Nephron progenitor cell (in vitro differentiated cells): ENCODE measurements at regions not wholly inside any gene's neighbourhood (a gene's known extent, or its start where the extent isn't known, plus 50 kb on each side); places are given as distances from the start of the nearest gene placed in this dataset.

Experiments used
- DNase-seq: peaks from one replicate; pipeline ENCODE4 v3.0.0; 2021
- H3K27ac Mint-ChIP-seq: 2 replicates; pipeline ENCODE4 v1.8.0; 2021; ENCODE audit warnings: mild to moderate bottlenecking, moderate library complexity, mixed read lengths
- H3K27me3 Mint-ChIP-seq: 2 replicates; pipeline ENCODE4 v1.8.0; 2021; ENCODE audit warnings: mild to moderate bottlenecking, low read depth, mixed read lengths; ENCODE audit not compliant: poor library complexity
- H3K36me3 Mint-ChIP-seq: 2 replicates; pipeline ENCODE4 v1.8.0; 2021; ENCODE audit warnings: low read depth, mixed read lengths
- H3K4me1 Mint-ChIP-seq: 2 replicates; pipeline ENCODE4 v1.8.0; 2021; ENCODE audit warnings: mixed read lengths
- H3K4me3 Mint-ChIP-seq: 2 replicates; pipeline ENCODE4 v1.8.0; 2021; ENCODE audit warnings: mild to moderate bottlenecking, moderate library complexity, mixed read lengths
- H3K9me3 Mint-ChIP-seq: 2 replicates; pipeline ENCODE4 v1.8.0; 2021; ENCODE audit warnings: mild to moderate bottlenecking, moderate library complexity, mixed read lengths
- TF ChIP-seq, protein P1 (sequence below): fragments of 200-600 bp; sonication (generic); IDR thresholded peaks from 2 replicates; pipeline ENCODE4 v1.5.0; 2021; ENCODE audit warnings: antibody characterized with exemption

DNA sequence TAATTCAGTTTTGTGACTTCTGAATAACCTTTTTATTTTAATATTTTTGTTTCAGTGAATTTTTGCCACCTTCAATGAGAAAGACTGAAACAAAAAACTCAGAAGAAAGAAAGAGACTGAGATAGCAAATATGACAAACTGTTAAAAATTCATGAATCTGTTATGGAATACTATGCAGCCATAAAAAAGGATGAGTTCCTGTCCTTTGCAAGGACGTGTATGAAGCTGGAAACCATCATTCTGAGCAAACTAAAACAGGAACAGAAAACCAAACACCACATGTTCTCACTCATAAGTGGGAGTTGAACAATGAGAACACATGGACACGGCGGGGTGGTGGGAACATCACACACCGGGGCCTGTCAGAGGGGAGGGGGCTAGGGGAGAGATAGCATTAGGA lies 193.4 kb upstream of the FGGY start:
- TF ChIP-seq, protein P1, sequence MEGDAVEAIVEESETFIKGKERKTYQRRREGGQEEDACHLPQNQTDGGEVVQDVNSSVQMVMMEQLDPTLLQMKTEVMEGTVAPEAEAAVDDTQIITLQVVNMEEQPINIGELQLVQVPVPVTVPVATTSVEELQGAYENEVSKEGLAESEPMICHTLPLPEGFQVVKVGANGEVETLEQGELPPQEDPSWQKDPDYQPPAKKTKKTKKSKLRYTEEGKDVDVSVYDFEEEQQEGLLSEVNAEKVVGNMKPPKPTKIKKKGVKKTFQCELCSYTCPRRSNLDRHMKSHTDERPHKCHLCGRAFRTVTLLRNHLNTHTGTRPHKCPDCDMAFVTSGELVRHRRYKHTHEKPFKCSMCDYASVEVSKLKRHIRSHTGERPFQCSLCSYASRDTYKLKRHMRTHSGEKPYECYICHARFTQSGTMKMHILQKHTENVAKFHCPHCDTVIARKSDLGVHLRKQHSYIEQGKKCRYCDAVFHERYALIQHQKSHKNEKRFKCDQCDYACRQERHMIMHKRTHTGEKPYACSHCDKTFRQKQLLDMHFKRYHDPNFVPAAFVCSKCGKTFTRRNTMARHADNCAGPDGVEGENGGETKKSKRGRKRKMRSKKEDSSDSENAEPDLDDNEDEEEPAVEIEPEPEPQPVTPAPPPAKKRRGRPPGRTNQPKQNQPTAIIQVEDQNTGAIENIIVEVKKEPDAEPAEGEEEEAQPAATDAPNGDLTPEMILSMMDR: no peak
- H3K9me3 Mint-ChIP-seq: peaks cover 7% of the 10 kb centered on the region
- H3K36me3 Mint-ChIP-seq: no peaks in the 10 kb centered on the region
- no peak overlapping the region for H3K4me3 Mint-ChIP-seq
- H3K4me1 Mint-ChIP-seq: peaks cover 24% of the 10 kb centered on the region
- no peaks in the 10 kb centered on the region for H3K27me3 Mint-ChIP-seq
- no peak for DNase-seq
- H3K27ac Mint-ChIP-seq: no peak overlapping the region

DNA sequence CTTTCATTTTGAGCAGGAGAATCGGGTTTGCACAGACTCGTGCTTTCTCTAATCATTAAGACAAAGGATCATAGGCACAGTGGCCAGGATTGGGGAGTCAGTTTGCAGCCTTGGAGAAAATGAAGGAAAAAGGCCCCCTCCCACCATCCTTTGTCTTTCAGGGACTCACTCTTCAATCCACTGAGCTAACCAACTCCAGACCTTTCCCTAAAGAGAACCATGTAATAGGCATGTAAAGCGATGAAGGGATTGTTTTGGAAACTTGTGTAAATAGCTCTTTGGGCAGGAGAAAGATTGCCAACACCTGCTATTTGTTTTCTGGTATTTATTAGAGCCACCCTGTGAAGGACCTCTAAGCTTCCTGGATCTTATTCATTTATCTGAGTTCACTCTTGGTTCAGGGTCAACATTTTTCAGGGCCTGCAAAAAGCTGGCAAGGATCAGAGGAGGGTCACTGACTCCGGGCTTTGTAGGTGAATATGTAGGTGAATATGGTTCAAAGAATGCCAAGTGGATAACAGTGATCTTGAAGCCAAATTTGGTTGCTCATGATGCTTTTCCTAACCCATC lies 192.6 kb upstream of the FGGY start:
- Mint-ChIP-seq H3K27me3 (no peaks in the 10 kb centered on the region), H3K36me3 (no peaks in the 10 kb centered on the region), H3K4me3 (no peak overlapping the region), H3K9me3 (peaks cover 7% of the 10 kb centered on the region), H3K27ac (no peak overlapping the region), H3K4me1 (peaks cover 16% of the 10 kb centered on the region)
- TF ChIP-seq, protein P1: no peak
- no peak for DNase-seq

DNA sequence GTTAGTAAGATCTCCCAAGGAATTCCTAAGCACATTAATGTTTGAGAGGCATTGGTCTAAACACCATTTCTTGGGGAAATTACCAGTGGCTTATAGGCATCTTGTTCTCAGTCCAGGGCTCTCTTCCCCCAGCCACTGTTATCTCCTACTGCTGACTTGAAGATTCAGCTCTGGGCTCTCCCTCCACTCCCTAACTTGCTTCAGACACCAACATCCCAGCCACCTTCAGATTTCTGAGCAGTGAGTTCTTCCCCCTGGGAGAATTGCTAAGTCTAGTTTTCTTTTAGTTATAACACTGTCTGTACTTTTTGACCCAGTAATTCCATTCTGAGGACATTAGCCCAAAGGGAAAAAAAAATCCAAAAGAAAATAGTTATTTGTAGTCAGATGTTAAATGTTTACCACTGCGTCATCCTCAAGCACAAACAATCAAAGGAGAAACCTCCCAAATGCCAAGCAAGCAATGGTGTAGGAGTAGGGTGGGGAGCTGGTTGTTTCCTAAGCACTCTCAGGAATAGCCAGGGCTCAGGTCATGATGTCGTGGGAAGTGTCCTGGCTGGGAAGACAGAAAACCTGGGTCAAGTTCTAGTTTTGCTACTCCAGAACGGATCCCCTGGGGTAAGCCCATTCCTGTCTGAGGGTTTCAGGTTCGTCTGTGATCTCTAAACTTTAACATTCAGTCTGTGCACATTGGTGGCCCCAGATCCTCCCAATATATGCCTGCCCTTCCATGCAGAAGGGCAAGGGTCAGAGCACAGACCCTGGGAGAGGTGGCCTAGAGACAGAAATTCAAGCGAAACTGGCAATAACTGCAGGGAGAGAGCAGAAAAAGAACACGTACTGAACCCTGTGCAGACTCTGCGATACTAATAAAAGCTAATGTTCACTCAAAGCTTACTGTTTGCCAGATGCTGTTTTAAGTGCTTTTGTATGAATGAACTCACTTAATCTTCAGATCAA lies 191.1 kb upstream of the FGGY start:
- H3K27ac Mint-ChIP-seq: peak overlapping the region; percentile 70
- no peak for DNase-seq
- H3K4me3 Mint-ChIP-seq: no peak overlapping the region
- H3K36me3 Mint-ChIP-seq: no peaks in the 10 kb centered on the region
- TF ChIP-seq, protein P1: no peak
- H3K9me3 Mint-ChIP-seq: peaks cover 7% of the 10 kb centered on the region
- peaks cover 15% of the 10 kb centered on the region for H3K4me1 Mint-ChIP-seq
- H3K27me3 Mint-ChIP-seq: no peaks in the 10 kb centered on the region

DNA sequence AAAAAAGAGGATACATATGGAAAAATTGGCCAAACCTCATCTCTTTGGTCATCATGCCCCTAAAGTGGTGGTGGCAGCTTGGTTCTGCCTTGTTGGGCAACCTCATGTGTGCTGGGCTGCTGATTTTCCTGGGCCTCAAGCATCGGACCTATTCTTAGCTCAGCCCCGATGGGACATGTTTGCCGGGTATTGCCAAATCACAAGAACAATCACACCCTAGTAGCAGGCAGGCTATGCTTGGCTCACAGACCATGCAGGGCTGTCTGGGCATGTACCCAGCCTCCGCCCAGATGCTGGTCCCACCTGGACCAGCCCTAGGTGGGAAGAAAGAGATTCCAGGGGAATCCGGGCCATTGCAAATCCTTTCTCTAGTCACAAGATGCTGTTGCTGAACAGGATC lies 189.4 kb upstream of the FGGY start:
- Mint-ChIP-seq H3K27ac (no peak overlapping the region), H3K27me3 (no peaks in the 10 kb centered on the region), H3K4me3 (no peak overlapping the region), H3K4me1 (peaks cover 15% of the 10 kb centered on the region), H3K9me3 (no peaks in the 10 kb centered on the region), H3K36me3 (no peaks in the 10 kb centered on the region)
- no peak for DNase-seq
- TF ChIP-seq, protein P1: no peak

DNA sequence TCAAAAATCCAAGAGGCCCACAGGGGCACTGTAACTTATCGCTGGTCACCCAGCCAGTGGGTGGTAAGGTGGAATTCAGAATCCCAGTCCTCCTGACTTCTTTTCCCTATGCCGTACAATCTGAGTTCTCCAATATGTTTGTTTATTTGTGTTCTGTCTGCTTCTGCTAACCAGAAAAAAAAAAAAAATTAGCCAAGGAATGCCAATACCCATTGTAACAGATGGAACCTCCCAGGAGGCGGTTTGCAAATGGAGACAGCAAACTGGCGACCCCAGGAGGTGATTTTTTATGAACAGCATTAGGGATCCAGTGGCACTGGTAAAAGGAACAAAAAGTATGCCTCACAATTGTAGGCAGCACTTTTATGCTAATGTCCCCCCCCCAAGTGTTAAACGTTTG lies 189.0 kb upstream of the FGGY start:
- no peaks in the 10 kb centered on the region for H3K27me3 Mint-ChIP-seq
- H3K36me3 Mint-ChIP-seq: no peaks in the 10 kb centered on the region
- H3K4me3 Mint-ChIP-seq: no peak overlapping the region
- peaks cover 15% of the 10 kb centered on the region for H3K4me1 Mint-ChIP-seq
- H3K27ac Mint-ChIP-seq: no peak overlapping the region
- no peak for DNase-seq
- H3K9me3 Mint-ChIP-seq: no peaks in the 10 kb centered on the region
- TF ChIP-seq, protein P1: no peak
